Spinal cord (tissue), 9 donors: ENCODE measurements at regions not wholly inside any gene's neighbourhood (a gene's known extent, or its start where the extent isn't known, plus 50 kb on each side); places are given as distances from the start of the nearest gene placed in this dataset.
"Not testable (repeated sequence)": the region's sequence is repeated elsewhere in the genome, so short reads cannot be mapped to it uniquely, and the experiment has no call there.

Experiments
- DNase-seq, 6 donors: peaks; one replicate each; pipeline versions ENCODE4 v3.0.0 to v3.0.0-alpha.2; 2013 to 2015; ENCODE audit warnings: low spot score in 6 of 6, low read depth in 4 of 6
- H3K27ac ChIP-seq: one replicate; pipeline ENCODE4 v1.5.1; 2013; ENCODE audit warnings: low read depth, low read length, control low read depth
- H3K27me3 ChIP-seq: one replicate; pipeline ENCODE4 v1.6.1; 2013; ENCODE audit warnings: low read length; ENCODE audit not compliant: control insufficient read depth, insufficient read depth
- H3K36me3 ChIP-seq: one replicate; pipeline ENCODE4 v1.6.1; 2013; ENCODE audit warnings: low read length; ENCODE audit not compliant: control insufficient read depth, insufficient read depth
- H3K4me1 ChIP-seq: one replicate; pipeline ENCODE4 v1.6.1; 2013; ENCODE audit warnings: low read length; ENCODE audit not compliant: control insufficient read depth, insufficient read depth
- H3K4me3 ChIP-seq: one replicate; pipeline ENCODE4 v1.5.1; 2013; ENCODE audit warnings: low read depth, low read length, control low read depth
- H3K9me3 ChIP-seq: one replicate; pipeline ENCODE4 v1.6.1; 2013; ENCODE audit warnings: low read length; ENCODE audit not compliant: control insufficient read depth, insufficient read depth
- WGBS: methylation state at CpG from one replicate; pipeline ENCODE4 v1.1.5; 2013; ENCODE audit warnings: missing lambda C conversion rate; ENCODE audit not compliant: insufficient coverage; 5-methylcytosine and 5-hydroxymethylcytosine counted together
- donor health status: healthy.

DNA sequence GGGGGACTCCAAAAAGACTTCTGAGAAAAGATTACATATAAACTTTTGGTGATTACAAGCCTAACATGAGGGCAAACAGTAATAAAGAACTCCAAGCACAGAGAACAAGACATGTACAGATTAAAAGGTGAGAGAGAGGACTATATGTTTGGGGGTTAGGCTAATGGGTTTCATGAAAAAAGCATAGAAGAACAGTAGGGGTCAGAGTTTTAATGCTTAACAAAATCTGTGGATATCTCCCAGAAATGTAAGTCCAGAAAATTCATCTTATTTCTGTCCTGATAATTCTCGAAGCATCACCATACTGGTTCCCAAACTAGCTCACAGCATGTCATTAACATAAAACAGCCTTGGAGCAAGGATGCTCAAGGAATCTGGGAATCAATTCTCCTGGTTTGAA, 137.2 kb downstream of the ARRDC3 start:
- WGBS, result no CpG with 5 or more reads among the region's 1 CpG
- H3K4me3 ChIP-seq, result no peak overlapping the region
- no peaks in the 10 kb centered on the region for H3K36me3 ChIP-seq
- no peak for DNase-seq
- no peaks in the 10 kb centered on the region for H3K4me1 ChIP-seq
- no peaks in the 10 kb centered on the region for H3K9me3 ChIP-seq
- no peaks in the 10 kb centered on the region for H3K27me3 ChIP-seq
- H3K27ac ChIP-seq, result no peak overlapping the region

DNA sequence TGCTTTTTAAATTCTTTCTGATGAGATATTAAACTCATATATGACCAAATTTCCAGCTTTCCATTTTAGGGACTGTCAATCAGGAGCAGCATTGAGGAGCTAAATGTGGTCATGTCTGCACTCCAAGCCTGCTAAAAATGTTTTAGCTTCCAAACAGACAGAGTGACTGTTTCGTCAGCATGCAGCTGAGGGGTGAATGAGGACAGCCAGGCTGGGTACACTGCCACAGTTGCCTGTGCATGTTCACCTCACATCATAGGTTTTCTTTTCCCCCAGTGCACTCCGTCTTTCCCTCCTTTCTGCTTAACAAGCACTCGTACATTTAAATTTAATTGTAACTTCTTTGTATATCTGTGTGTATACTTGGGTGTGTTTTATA, 138.1 kb downstream of the ARRDC3 start:
- Histone ChIP-seq H3K9me3 (no peaks in the 10 kb centered on the region), H3K4me1 (no peaks in the 10 kb centered on the region), H3K36me3 (no peaks in the 10 kb centered on the region), H3K27me3 (no peaks in the 10 kb centered on the region), H3K4me3 (no peak overlapping the region), H3K27ac (no peak overlapping the region)
- WGBS, result 71% methylated on average over 1 of the region's 3 CpGs
- no peak for DNase-seq

DNA sequence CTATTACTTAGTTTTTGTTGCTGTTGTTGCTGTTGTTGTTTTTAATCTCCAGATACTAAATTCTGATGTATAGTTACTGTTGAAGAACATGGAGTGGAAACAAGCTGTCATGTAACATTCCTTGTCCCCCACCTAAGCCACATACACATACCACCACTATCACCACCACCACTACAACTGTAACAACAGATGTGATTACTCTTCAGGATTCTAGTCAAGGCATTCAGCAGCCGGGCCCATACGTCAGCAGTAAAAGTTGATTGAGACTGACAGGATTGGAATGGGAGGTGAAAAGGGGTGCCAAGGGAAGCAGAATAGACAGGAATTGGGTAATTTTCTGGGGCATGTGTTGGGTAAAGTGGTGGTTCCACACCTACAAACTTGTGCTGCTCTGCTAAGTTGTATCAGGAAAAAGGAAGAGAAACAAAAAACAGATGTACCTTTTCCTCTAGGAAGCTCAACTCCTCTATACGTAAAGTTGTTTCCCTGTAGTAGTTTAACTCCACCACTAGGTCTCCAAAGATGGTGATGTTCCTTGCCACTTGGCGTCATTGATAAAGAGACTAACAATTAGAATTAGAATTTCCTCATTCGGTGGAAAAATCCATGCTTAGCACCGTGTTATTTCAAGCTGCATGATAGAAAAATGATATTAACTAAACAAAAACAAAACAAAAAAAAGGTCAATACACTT, 138.6 kb downstream of the ARRDC3 start:
- Histone ChIP-seq H3K4me3 (no peak overlapping the region), H3K4me1 (no peaks in the 10 kb centered on the region), H3K9me3 (no peaks in the 10 kb centered on the region), H3K36me3 (no peaks in the 10 kb centered on the region), H3K27ac (no peak overlapping the region), H3K27me3 (no peaks in the 10 kb centered on the region)
- no CpG with 5 or more reads among the region's 6 CpGs for WGBS
- DNase-seq, result no peak

DNA sequence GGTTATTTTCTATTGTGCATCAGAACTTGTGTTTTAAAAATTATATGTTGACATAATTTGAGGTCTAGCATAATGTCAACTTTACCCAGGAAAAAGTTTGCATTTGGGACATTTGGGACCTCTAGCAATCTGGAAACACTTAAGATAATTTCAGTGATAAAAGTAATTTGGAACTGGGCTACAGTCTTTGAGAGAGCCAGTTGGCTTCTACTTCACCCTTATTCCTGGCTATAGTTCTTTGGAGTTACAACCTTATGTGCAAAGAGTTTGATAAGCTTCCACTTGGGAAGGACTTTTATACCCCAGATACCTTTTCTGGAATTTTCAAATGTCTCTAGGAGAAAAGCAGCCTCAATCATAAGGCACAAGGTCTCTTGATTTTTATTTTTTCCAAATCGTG, 139.3 kb downstream of the ARRDC3 start:
- H3K27me3 ChIP-seq, result no peaks in the 10 kb centered on the region
- no peaks in the 10 kb centered on the region for H3K4me1 ChIP-seq
- WGBS, result no CpG with 5 or more reads among the region's 1 CpG
- H3K9me3 ChIP-seq, result no peaks in the 10 kb centered on the region
- no peak overlapping the region for H3K4me3 ChIP-seq
- no peak overlapping the region for H3K27ac ChIP-seq
- DNase-seq, result no peak
- no peaks in the 10 kb centered on the region for H3K36me3 ChIP-seq

DNA sequence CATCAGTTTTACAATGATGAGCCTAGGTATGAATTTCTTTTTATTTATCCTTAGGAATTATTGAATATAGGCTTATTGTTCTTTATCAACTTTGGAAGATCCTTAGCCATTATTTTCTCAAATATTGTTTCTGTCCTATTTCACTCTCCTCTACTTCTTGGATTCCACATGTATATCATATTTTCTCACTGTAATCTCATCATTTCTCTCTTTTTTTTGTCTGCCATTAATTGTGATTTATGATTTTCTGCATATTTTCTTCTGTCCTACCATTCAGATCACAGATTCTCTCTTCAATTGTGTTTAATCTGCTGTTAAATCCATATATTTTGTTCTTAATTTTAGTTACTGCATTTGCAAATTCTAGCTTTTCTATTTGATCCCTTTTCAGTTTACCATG, 139.8 kb downstream of the ARRDC3 start:
- Histone ChIP-seq H3K4me1 (no peaks in the 10 kb centered on the region), H3K9me3 (no peaks in the 10 kb centered on the region)

DNA sequence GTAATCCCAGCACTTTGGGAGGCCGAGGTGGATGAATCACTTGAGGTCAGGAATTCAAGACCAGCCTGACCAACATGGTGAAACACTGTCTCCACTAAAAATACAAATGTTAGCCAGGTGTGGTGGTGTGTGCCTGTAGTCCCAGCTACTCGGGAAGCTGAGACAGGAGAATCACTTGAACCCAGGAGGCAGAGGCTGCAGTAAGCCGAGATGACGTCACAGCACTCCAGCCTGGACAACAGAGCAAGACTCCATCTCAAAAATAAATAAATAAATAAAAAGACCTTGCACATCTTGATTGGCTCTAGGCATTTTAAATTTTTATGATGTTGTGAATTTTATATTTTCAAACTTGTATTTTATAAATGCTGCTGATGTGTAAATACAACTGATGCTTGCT, 141.7 kb downstream of the ARRDC3 start:
- H3K4me1 ChIP-seq, H3K27me3 ChIP-seq, H3K4me3 ChIP-seq, H3K27ac ChIP-seq, H3K9me3 ChIP-seq, H3K36me3 ChIP-seq, DNase-seq: not testable (repeated sequence)
- WGBS, result no CpG with 5 or more reads among the region's 4 CpGs

More for the DNA sequence above, 139.8 kb downstream of the ARRDC3 start:
- Histone ChIP-seq H3K36me3 (no peaks in the 10 kb centered on the region), H3K4me3 (no peak overlapping the region), H3K27ac (no peak overlapping the region), H3K27me3 (no peaks in the 10 kb centered on the region)
- DNase-seq, result no peak

DNA sequence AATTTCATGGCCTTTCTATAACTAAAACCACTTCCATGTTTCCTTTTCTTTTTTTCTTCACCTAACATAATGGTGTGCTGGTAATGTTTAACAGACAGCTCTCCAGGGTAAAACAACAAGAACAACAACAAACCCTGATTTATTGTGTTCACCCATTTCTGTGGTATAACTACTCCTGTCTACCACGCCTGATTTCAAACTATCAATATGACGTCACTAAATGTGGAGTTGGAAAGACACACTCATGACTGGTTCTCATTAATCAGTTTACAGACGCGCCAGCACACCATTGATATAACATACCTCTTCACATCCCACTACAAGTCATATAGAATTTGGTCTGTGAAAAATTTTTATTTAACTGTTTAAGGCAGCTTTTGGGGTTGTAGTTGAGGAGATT, 142.9 kb downstream of the ARRDC3 start:
- Histone ChIP-seq H3K36me3 (no peaks in the 10 kb centered on the region), H3K27me3 (no peaks in the 10 kb centered on the region), H3K27ac (no peak overlapping the region), H3K4me1 (no peaks in the 10 kb centered on the region), H3K9me3 (no peaks in the 10 kb centered on the region), H3K4me3 (no peak overlapping the region)
- DNase-seq, result no peak
- 82% methylated on average over 2 of the region's 4 CpGs for WGBS

DNA sequence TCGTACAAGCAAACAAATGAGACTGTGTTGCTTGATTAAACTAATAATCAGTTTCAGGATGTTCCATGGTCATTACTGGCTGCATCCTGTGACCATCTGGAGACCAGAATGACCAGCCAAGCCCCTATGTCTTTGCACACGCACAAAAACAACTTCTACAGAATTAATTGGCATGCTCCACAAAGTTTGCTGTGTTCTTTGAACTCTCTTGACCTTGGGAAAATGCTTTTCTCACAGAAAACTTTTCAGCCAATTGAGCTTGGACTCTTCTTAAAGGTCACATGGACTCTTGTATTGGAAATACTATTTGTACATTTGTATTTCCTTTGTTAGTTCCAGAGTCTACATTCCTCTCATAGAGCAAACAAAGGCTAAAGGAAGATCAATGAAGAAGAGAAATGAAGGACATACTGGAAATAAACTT, 147.8 kb downstream of the ARRDC3 start:
- WGBS, result 14% methylated on average over 1 of the region's 2 CpGs
- no peak overlapping the region for H3K27ac ChIP-seq
- H3K36me3 ChIP-seq, result no peaks in the 10 kb centered on the region
- peak in 1 of 6 donors; percentile 16 for DNase-seq
- no peaks in the 10 kb centered on the region for H3K27me3 ChIP-seq
- no peaks in the 10 kb centered on the region for H3K9me3 ChIP-seq
- no peak overlapping the region for H3K4me3 ChIP-seq
- no peaks in the 10 kb centered on the region for H3K4me1 ChIP-seq

DNA sequence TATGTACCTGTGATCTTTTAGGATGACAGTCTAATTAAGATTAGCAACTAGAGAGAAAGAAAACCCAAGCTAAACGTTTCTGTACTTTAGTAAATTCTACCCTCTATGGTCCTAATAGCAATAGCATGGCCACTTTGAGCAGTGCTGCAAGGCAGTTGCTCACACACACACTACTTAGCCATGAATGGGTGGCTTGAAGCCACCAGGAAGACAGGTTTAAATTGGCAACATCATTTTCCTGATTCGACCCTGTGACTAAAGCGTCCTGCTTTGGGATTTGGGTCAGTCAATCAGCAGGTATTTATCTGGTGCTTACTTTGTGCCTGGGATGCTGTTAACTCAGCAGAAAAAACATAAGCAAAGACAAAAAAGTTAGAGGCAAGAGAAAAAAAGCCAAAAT, 150.6 kb downstream of the ARRDC3 start:
- no peak overlapping the region for H3K27ac ChIP-seq
- H3K4me1 ChIP-seq, result no peaks in the 10 kb centered on the region
- no peaks in the 10 kb centered on the region for H3K36me3 ChIP-seq
- no peaks in the 10 kb centered on the region for H3K27me3 ChIP-seq
- H3K9me3 ChIP-seq, result peaks cover 2% of the 10 kb centered on the region
- no peak for DNase-seq
- no peak overlapping the region for H3K4me3 ChIP-seq
- 60% methylated on average over 3 of the region's 3 CpGs for WGBS

DNA sequence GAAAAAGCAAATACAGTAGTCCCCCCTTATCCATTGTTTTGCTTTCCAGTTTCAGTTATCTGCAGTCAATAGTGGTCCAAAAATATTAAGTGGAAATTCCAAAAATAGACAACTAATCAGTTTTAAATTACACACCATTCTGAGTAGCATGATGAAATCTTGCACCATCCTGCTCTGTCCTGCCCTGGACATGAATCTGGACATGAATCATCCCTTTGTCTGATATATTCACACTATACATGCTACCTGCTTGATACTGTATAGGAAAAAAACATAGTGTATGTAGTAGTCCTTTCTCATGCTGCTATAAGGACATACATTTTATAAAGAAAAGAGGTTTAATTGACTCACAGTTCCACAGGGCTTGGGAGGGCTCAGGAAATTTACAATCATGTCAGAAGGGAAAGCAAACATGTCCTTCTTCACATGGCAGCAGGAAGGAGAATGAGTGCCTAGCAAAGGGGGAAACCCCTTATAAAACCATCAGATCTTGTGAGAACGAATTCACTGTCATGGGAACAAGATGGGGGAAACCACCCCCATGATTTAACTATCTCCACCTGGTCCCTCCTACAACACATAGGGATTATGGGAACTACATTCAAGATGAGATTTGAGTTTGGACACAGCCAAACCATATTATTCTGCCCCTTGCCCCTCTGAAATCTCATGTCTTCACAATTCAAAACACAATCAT, 153.9 kb downstream of the ARRDC3 start:
- H3K27me3 ChIP-seq, result no peaks in the 10 kb centered on the region
- no peaks in the 10 kb centered on the region for H3K4me1 ChIP-seq
- no CpG with 5 or more reads among the region's 1 CpG for WGBS
- no peak for DNase-seq
- H3K4me3 ChIP-seq, result no peak overlapping the region
- peaks cover 2% of the 10 kb centered on the region for H3K9me3 ChIP-seq
- no peak overlapping the region for H3K27ac ChIP-seq
- no peaks in the 10 kb centered on the region for H3K36me3 ChIP-seq
